Fibroblast of lung (primary cell): ENCODE measurements at regions not wholly inside any gene's neighbourhood (a gene's known extent, or its start where the extent isn't known, plus 50 kb on each side); places are given as distances from the start of the nearest gene placed in this dataset.

ENCODE experiments used
- DNase-seq, 2 donors: peaks; one replicate each; pipeline versions ENCODE4 v3.0.0 to v3.0.0-alpha.2; 2010; ENCODE audit warnings: low read depth in 2 of 2
- H2AFZ ChIP-seq: 2 replicates; pipeline ENCODE4 v1.5.1; 2012; ENCODE audit warnings: low read length, control low read depth, inconsistent platforms
- H3K27ac ChIP-seq: 2 replicates; pipeline ENCODE4 v1.5.1; 2011; ENCODE audit warnings: low read length, control low read depth; ENCODE audit not compliant: insufficient read depth
- H3K27me3 ChIP-seq: 2 replicates; pipeline ENCODE4 v1.5.1; 2011; ENCODE audit warnings: mild to moderate bottlenecking, low read length; ENCODE audit not compliant: control insufficient read depth, insufficient read depth
- H3K36me3 ChIP-seq: 2 replicates; pipeline ENCODE4 v1.5.1; 2011; ENCODE audit warnings: low read length; ENCODE audit not compliant: control insufficient read depth, insufficient read depth
- H3K4me1 ChIP-seq: 2 replicates; pipeline ENCODE4 v1.5.1; 2011; ENCODE audit warnings: low read length; ENCODE audit not compliant: control insufficient read depth, insufficient read depth; ENCODE audit errors: extremely low read depth
- H3K4me2 ChIP-seq: 2 replicates; pipeline ENCODE4 v1.5.1; 2011; ENCODE audit warnings: low read length, control low read depth; ENCODE audit not compliant: insufficient read depth; ENCODE audit errors: extremely low read depth
- H3K4me3 ChIP-seq, 4 experiments: fragments of 200-600 bp in 1 of 4; sonication (generic) in 1 of 4; replicated peaks in 1 of 4; 2 replicates each; pipeline ENCODE4 v1.5.1; 2011 to 2016; ENCODE audit warnings: low read length in 4 of 4, low read depth in 3 of 4, mild to moderate bottlenecking in 3 of 4, control low read depth in 2 of 4, inconsistent platforms in 1 of 4, mixed read lengths in 1 of 4; ENCODE audit not compliant: insufficient read depth in 1 of 4; ENCODE audit errors: control extremely low read depth in 1 of 4
- H3K79me2 ChIP-seq: 2 replicates; pipeline ENCODE4 v1.5.1; 2012; ENCODE audit warnings: mild to moderate bottlenecking, low read length, inconsistent platforms; ENCODE audit not compliant: control insufficient read depth, insufficient read depth
- H3K9ac ChIP-seq: 2 replicates; pipeline ENCODE4 v1.5.1; 2011; ENCODE audit warnings: mild to moderate bottlenecking, low read length, control low read depth; ENCODE audit not compliant: insufficient read depth
- H3K9me3 ChIP-seq: 2 replicates; pipeline ENCODE4 v1.5.1; 2012; ENCODE audit warnings: low read depth, low read length; ENCODE audit not compliant: control insufficient read depth, insufficient read depth
- H4K20me1 ChIP-seq: 2 replicates; pipeline ENCODE4 v1.5.1; 2011; ENCODE audit warnings: low read length; ENCODE audit not compliant: control insufficient read depth, insufficient read depth; ENCODE audit errors: extremely low read depth
- EZH2 ChIP-seq: IDR thresholded peaks from 2 replicates; pipeline ENCODE4 v1.5.1; 2012; ENCODE audit warnings: low read length, control low read depth, mild to moderate bottlenecking; ENCODE audit errors: missing control alignments
- TF ChIP-seq, protein P1 (sequence below), 2 donors: IDR thresholded peaks in 1 of 2; conservative IDR thresholded peaks in 1 of 2; 1 replicate in 1 of 2; 2 replicates in 1 of 2; pipeline ENCODE4 v1.5.1; 2011 to 2012; ENCODE audit warnings: low read length in 2 of 2, control low read depth in 1 of 2, inconsistent platforms in 1 of 2, low read depth in 1 of 2, mild to moderate bottlenecking in 1 of 2

GRCh38 chr5:152869971-152870370 is 464.9 kb upstream of the NMUR2 start:
- Histone ChIP-seq H3K4me1 (no peaks in the 10 kb centered on the region), H3K9me3 (no peaks in the 10 kb centered on the region), H3K4me3 (no peak overlapping the region), H3K27me3 (no peaks in the 10 kb centered on the region), H3K79me2 (no peaks in the 10 kb centered on the region), H3K9ac (no peak overlapping the region), H3K36me3 (no peaks in the 10 kb centered on the region), H2AFZ (no peak overlapping the region), H3K4me2 (no peak overlapping the region), H4K20me1 (no peaks in the 10 kb centered on the region), H3K27ac (no peak overlapping the region)
- DNase-seq, result no peak
- no peak for TF ChIP-seq EZH2
- TF ChIP-seq, protein P1, sequence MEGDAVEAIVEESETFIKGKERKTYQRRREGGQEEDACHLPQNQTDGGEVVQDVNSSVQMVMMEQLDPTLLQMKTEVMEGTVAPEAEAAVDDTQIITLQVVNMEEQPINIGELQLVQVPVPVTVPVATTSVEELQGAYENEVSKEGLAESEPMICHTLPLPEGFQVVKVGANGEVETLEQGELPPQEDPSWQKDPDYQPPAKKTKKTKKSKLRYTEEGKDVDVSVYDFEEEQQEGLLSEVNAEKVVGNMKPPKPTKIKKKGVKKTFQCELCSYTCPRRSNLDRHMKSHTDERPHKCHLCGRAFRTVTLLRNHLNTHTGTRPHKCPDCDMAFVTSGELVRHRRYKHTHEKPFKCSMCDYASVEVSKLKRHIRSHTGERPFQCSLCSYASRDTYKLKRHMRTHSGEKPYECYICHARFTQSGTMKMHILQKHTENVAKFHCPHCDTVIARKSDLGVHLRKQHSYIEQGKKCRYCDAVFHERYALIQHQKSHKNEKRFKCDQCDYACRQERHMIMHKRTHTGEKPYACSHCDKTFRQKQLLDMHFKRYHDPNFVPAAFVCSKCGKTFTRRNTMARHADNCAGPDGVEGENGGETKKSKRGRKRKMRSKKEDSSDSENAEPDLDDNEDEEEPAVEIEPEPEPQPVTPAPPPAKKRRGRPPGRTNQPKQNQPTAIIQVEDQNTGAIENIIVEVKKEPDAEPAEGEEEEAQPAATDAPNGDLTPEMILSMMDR (conservative IDR thresholded peaks at IDR 0.05 in 1 of 2, IDR thresholded peaks at IDR 0.05 in 1 of 2; ENCODE audit: low read depth in 1 of 2, low read length in 2 of 2), result no peak

DNA sequence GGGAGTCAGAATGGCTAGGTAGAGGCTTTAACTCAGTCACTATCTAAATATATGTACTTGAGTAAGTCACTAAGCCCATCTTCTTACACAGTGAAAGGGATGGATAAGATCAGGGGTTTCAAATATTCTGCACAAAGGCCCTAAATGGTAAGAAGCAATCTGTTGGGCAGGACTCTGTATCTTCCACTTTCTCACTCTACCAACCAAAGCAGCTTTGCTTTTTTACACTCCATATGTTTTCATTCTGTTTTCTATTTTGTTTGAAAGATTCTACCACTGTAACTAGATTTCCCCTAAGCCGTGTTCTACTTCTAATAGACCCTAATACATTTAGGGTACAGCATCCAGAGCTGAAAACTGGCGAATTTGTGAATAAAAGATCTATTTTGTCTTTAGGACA is 477.5 kb upstream of the NMUR2 start:
- no peaks in the 10 kb centered on the region for H3K79me2 ChIP-seq
- TF ChIP-seq, protein P1 (conservative IDR thresholded peaks at IDR 0.05 in 1 of 2, IDR thresholded peaks at IDR 0.05 in 1 of 2; ENCODE audit: low read depth in 1 of 2, low read length in 2 of 2), result no peak
- no peak for TF ChIP-seq EZH2
- H3K27ac ChIP-seq, result no peak overlapping the region
- H3K27me3 ChIP-seq, result no peaks in the 10 kb centered on the region
- H3K9me3 ChIP-seq, result no peaks in the 10 kb centered on the region
- DNase-seq, result no peak
- no peaks in the 10 kb centered on the region for H4K20me1 ChIP-seq
- no peaks in the 10 kb centered on the region for H3K4me1 ChIP-seq
- H2AFZ ChIP-seq, result no peak overlapping the region
- no peaks in the 10 kb centered on the region for H3K36me3 ChIP-seq
- H3K4me2 ChIP-seq, result no peak overlapping the region
- H3K4me3 ChIP-seq, result no peak overlapping the region
- H3K9ac ChIP-seq, result no peak overlapping the region

- Histone ChIP-seq H3K9me3 (no peaks in the 10 kb centered on the region), H3K27ac (no peak overlapping the region), H3K36me3 (no peaks in the 10 kb centered on the region), H3K4me2 (no peak overlapping the region), H3K4me1 (no peaks in the 10 kb centered on the region), H3K9ac (no peak overlapping the region), H2AFZ (no peak overlapping the region), H4K20me1 (no peaks in the 10 kb centered on the region), H3K27me3 (no peaks in the 10 kb centered on the region), H3K79me2 (no peaks in the 10 kb centered on the region), H3K4me3 (no peak overlapping the region)
- no peak for DNase-seq
- TF ChIP-seq, protein P1 (conservative IDR thresholded peaks at IDR 0.05 in 1 of 2, IDR thresholded peaks at IDR 0.05 in 1 of 2; ENCODE audit: low read depth in 1 of 2, low read length in 2 of 2), result no peak
- TF ChIP-seq EZH2, result no peak
These were observed 478.1 kb upstream of the NMUR2 start for GRCh38 chr5:152883066-152883775.
